ENCODE measurements at regions not wholly inside any gene's neighbourhood (a gene's known extent, or its start where the extent isn't known, plus 50 kb on each side); places are given as distances from the start of the nearest gene placed in this dataset.

DNA sequence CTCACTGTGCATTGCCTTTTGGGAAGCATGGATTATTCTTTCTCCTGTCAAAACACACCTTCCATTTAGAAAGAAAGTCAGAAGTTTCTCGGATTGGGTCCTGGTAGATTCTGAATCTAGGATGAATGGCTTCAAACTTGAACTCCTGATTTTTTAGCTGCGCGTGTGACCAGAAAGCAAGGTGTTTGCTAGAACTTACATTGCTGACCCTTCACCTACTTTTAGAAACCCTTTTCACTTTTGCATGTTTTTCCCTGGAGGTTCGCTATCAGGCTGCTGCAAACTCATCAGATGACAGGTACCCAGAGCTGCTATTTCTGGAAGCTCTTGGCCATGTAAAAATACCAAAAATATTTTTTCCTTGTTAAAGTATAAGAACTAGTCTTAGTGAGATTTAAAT, 132.0 kb downstream of the QPCT start:
- TF ChIP-seq, protein P1, sequence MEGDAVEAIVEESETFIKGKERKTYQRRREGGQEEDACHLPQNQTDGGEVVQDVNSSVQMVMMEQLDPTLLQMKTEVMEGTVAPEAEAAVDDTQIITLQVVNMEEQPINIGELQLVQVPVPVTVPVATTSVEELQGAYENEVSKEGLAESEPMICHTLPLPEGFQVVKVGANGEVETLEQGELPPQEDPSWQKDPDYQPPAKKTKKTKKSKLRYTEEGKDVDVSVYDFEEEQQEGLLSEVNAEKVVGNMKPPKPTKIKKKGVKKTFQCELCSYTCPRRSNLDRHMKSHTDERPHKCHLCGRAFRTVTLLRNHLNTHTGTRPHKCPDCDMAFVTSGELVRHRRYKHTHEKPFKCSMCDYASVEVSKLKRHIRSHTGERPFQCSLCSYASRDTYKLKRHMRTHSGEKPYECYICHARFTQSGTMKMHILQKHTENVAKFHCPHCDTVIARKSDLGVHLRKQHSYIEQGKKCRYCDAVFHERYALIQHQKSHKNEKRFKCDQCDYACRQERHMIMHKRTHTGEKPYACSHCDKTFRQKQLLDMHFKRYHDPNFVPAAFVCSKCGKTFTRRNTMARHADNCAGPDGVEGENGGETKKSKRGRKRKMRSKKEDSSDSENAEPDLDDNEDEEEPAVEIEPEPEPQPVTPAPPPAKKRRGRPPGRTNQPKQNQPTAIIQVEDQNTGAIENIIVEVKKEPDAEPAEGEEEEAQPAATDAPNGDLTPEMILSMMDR (IDR thresholded peaks at IDR 0.05): no peak
- TF ChIP-seq POLR2A (IDR thresholded peaks at IDR 0.05): no peak
